ENCODE measurements at regions not wholly inside any gene's neighbourhood (a gene's known extent, or its start where the extent isn't known, plus 50 kb on each side); places are given as distances from the start of the nearest gene placed in this dataset.

GRCh38 chr3:127424766-127425504 is 137.1 kb upstream of the PRR20G start:
- H3K27ac ChIP-seq = no peak overlapping the region
- H3K4me3 ChIP-seq (ENCODE audit: low read depth, low read length) = no peak overlapping the region
- no peak for DNase-seq
- no peaks in the 10 kb centered on the region for H3K36me3 ChIP-seq (replicated peaks)
- in situ Hi-C loops (cut with HindIII; ENCODE audit: low pct_ligation_motif_present, low sequenced_read_pairs) = no loop called here
- no peak for TF ChIP-seq CTCF (IDR thresholded peaks at IDR 0.05; ENCODE audit: low read depth, low read length, missing control alignments)
- peaks cover 27% of the 10 kb centered on the region for H3K27me3 ChIP-seq (replicated peaks)

- in situ Hi-C loops (cut with HindIII; ENCODE audit: low pct_ligation_motif_present, low sequenced_read_pairs) = no loop called here
- Histone ChIP-seq H3K27ac (no peak overlapping the region), H3K27me3 (replicated peaks) (peaks cover 29% of the 10 kb centered on the region), H3K4me3 (ENCODE audit: low read depth, low read length) (no peak overlapping the region), H3K36me3 (replicated peaks) (no peaks in the 10 kb centered on the region)
- DNase-seq = no peak
- TF ChIP-seq CTCF (IDR thresholded peaks at IDR 0.05; ENCODE audit: low read depth, low read length, missing control alignments) = no peak
Observed at GRCh38 chr3:127423856-127424765, 136.3 kb upstream of the PRR20G start.

- in situ Hi-C loops (cut with HindIII; ENCODE audit: low pct_ligation_motif_present, low sequenced_read_pairs) = no loop called here
- no peak overlapping the region for H3K4me3 ChIP-seq (ENCODE audit: low read depth, low read length)
- DNase-seq = no peak
- H3K27me3 ChIP-seq (replicated peaks) = peaks cover 27% of the 10 kb centered on the region
- no peak for TF ChIP-seq CTCF (IDR thresholded peaks at IDR 0.05; ENCODE audit: low read depth, low read length, missing control alignments)
- H3K27ac ChIP-seq = no peak overlapping the region
- H3K36me3 ChIP-seq (replicated peaks) = no peaks in the 10 kb centered on the region
Observed at GRCh38 chr3:127422663-127423375, 135.0 kb upstream of the PRR20G start.

- no peak for TF ChIP-seq CTCF (IDR thresholded peaks at IDR 0.05; ENCODE audit: low read depth, low read length, missing control alignments)
Observed at GRCh38 chr3:127421943-127422662, 134.3 kb upstream of the PRR20G start.

GRCh38 chr3:127420829-127421228 is 133.0 kb upstream of the PRR20G start:
- Histone ChIP-seq H3K36me3 (replicated peaks) (no peaks in the 10 kb centered on the region), H3K27me3 (replicated peaks) (peaks cover 20% of the 10 kb centered on the region)
- in situ Hi-C loops (cut with HindIII; ENCODE audit: low pct_ligation_motif_present, low sequenced_read_pairs) = no loop called here

More at GRCh38 chr3:127421943-127422662, 134.3 kb upstream of the PRR20G start:
- H3K36me3 ChIP-seq (replicated peaks) = no peaks in the 10 kb centered on the region
- DNase-seq = no peak
- in situ Hi-C loops (cut with HindIII; ENCODE audit: low pct_ligation_motif_present, low sequenced_read_pairs) = no loop called here
- no peak overlapping the region for H3K4me3 ChIP-seq (ENCODE audit: low read depth, low read length)
- no peak overlapping the region for H3K27ac ChIP-seq
- H3K27me3 ChIP-seq (replicated peaks) = peaks cover 22% of the 10 kb centered on the region

More at GRCh38 chr3:127420829-127421228, 133.0 kb upstream of the PRR20G start:
- H3K4me3 ChIP-seq (ENCODE audit: low read depth, low read length) = no peak overlapping the region
- TF ChIP-seq CTCF (IDR thresholded peaks at IDR 0.05; ENCODE audit: low read depth, low read length, missing control alignments) = no peak
- no peak overlapping the region for H3K27ac ChIP-seq
- DNase-seq = no peak
